Erythroblast (primary cell): ENCODE measurements at regions not wholly inside any gene's neighbourhood (a gene's known extent, or its start where the extent isn't known, plus 50 kb on each side); places are given as distances from the start of the nearest gene placed in this dataset.

Experiments
- GATA1 ChIP-seq: IDR thresholded peaks from 2 replicates; pipeline ENCODE4 v1.6.1; 2011; ENCODE audit warnings: low read depth, mild to moderate bottlenecking, control low read depth, low read length, moderate library complexity
- POLR2A ChIP-seq: IDR thresholded peaks from 2 replicates; pipeline ENCODE4 v1.6.1; 2011; ENCODE audit warnings: mild to moderate bottlenecking, low read length

DNA sequence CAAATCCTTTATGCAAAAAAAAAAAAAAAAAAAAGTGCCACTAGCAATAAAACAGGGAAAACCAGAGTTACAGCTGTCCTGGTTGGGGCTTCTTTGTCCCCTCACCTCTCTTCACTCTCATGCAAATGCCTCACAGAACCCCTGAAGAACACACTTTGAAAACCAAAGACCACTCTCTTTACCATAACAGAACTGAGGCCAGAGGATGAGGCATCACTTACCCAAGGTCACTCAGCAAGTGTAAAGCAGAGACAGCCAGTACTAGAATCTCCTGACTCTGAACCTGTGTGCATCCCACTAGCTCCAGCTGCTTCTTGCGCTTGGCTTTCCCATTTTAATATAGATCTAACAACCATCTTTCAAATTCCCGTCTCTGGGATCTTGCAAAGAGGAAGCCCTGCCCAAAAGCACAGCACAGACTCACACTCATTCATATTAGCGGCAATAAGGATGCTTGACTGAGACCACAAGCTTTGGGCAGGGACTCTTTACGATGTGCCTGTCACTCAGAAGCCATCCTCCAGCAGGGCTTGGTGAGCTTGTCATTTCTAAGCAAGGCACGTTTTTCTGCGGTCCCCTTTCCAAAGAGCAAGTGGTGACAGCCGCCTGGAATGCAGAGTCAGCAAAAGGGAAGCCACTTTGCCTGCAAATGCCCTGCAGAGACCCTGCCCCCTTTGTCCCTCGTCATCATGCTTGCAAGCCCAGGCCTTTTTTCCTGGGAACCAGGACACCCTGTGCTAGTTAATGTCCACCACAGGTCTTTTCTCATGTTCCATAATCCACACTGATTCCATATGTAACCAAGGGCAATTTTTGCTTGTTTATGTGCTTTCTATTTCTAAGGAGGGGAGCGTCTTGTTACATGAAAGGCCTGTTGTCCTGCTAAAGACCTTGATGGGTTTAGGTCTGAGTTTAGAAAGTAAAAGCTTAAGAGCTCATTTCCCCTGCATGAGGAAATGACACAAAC is 76.5 kb upstream of the NFIA start:
- TF ChIP-seq POLR2A (no peak), GATA1 (no peak)
